CD1c-positive myeloid dendritic cell (primary cell): ENCODE measurements at regions not wholly inside any gene's neighbourhood (a gene's known extent, or its start where the extent isn't known, plus 50 kb on each side); places are given as distances from the start of the nearest gene placed in this dataset.

Source experiments
- DNase-seq: peaks from one replicate; pipeline ENCODE4 v3.0.0-alpha.2; 2016; ENCODE audit errors: extremely low spot score

GRCh38 chr12:126684703-126685102 is 1582.3 kb upstream of the TMEM132C start:
- no peak for DNase-seq

- DNase-seq: no peak
These were observed 1581.3 kb upstream of the TMEM132C start for GRCh38 chr12:126685636-126686035.

GRCh38 chr12:126688556-126688955 is 1578.4 kb upstream of the TMEM132C start:
- DNase-seq: no peak

GRCh38 chr12:126700096-126700495 is 1566.9 kb upstream of the TMEM132C start:
- no peak for DNase-seq

DNA sequence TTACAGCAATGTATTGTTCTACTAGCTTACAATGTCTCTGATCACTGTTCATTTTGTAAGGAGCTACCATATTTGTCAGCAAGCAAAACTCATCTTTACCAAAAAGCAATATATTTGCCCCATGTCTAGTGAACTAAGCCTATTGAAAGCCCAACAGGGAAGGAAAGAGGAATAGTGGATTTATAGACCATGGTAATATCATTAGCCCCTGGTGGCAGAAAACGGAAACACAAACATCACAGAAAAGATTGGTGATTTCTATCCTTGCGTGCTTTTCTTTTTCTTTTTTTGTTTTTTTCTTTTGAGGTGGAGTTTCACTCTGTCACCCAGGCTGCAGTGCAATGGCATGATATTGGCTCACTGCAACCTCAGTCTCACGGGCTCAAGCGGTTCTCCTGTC is 1562.4 kb upstream of the TMEM132C start:
- no peak for DNase-seq

DNA sequence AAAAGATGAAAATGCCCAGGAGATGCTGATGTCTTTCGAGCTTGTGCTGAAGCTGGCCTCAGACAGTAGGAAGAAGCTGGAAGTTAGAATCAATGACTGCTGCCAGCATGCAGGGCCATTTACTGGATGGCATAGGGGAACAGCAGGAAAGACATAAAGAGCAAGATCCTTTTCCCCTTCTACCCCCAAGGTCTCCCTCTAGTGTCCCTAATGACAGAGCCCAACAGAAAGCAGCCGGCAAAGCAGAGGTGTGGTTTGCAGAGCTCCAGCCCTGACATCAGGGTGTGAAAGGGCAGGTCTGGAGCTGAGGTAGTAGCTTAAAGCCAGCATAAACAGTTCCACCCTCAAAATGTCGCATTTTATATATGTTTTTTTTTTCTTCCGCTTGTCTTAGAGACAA is 1560.7 kb upstream of the TMEM132C start:
- DNase-seq: no peak

DNA sequence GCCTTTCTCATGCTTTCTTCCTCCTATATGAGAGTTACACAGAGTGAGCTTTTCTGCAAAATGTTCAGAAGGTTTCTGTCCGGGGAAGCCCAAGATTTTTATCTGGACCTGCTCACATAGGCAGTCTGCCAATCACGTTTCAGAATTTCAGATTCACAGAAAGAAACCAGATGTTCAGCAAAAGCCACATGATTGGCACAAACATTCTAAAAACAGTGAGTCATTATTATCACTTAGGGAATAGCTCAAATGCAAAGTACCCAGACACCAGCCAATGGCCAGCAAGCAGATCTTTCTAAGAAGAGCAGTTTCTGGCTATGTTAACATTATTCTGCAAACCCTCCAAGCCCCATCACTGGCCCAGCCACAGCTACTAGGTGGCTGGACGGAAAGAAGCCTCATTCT is 1558.5 kb upstream of the TMEM132C start:
- DNase-seq: no peak

GRCh38 chr12:126718365-126718764 is 1548.6 kb upstream of the TMEM132C start:
- DNase-seq: no peak

- no peak for DNase-seq
These were observed 1546.9 kb upstream of the TMEM132C start for GRCh38 chr12:126719912-126720705.

DNA sequence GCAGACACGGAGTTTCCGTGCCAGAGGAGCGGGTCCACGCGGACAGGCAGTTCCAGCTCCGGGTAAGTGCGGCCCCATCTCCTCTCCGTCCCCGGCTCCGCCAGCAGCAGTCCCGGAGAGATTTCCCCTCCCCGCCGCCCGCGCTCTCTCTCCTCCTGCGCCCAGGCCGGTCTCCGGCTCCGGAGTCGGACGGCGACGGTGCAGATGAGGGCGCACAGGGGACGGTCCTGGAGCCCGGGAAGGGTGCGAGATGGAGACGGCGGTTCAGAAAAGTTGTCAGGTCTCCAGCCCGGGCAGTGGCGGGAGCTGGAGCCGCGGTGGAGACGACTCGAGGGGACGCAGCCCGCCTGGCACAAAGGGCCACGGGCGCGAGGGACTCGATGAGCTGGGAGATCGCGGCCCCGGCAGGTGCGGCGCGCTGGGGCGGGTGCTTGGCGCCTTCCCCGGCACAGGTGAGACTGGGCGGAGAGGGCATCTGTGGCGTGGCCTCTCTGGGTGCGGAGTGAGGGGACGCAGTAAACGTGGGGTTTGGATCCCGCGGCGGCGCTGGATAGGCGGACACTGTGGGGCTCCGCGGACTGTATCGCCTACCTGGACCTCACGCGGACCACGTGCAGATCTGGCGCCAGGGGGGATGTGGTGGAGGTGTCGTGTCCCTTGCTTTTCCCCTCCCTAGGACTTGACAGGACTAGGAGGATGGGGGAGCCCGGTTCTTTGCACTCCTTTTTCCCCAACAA is 1540.3 kb upstream of the TMEM132C start:
- DNase-seq: no peak

DNA sequence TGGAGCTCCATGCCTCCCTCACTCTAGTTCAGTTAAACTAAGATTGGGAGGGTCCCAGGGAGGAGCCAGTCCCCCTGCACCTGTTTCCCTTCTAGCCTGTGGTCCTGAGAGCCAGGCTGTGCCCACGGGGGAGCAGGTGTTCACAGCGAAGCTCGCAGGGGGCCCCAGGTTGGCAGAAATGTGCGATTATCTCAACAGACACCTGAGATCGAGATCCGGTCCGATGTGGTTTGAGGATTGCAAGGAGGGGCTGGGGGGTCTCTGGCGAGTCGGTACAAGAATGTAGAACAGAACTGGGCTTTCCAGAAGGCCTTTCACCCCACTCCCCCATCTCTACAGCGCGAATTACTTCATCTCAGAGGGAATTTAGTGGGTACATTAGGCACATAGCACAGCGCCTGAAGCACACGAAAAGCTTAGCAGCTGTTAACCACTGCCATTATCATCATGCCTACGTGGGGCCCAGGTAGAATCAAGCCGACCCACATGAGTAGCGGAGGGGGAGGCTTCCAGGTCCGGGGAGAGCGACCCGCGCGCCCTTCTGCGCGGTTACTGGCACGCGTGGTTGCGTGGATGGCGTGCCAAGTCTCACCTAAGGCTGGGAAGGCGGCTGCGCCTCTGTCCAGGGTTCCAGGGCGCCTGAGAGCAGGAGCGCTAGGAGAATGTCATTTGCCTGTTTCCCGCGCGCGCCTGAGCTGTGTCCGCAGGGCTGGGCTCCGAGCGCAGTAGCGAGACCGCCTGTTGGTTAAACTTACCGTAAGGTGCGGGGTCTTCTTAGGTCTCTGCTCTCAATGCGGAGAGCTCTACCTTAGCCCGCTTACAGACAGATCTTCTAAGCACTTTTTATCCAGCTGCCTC is 1539.5 kb upstream of the TMEM132C start:
- no peak for DNase-seq

- DNase-seq: no peak
These were observed 1532.7 kb upstream of the TMEM132C start for GRCh38 chr12:126734296-126734695.

DNA sequence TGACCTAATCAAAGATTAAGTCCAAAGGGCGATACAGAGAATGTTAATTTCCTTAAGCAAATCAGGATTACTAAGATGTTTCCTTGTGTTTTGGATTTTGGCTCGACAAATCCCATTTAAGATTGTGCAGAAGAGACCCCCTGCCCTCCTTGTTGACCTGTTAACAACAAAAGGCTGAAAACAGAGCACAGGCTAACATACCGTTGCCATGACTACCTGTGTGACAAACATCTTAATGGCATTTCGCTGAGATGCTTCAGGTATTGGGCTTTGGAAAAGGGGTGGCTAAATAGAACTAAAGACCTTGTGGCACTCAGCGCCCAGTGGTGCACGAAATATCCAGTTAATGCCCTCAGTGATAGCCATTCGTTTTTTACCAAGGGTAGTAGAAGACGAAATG is 1532.3 kb upstream of the TMEM132C start:
- no peak for DNase-seq

- DNase-seq: no peak
These were observed 1525.3 kb upstream of the TMEM132C start for GRCh38 chr12:126741536-126742240.

GRCh38 chr12:126742241-126742641 is 1524.7 kb upstream of the TMEM132C start:
- no peak for DNase-seq

DNA sequence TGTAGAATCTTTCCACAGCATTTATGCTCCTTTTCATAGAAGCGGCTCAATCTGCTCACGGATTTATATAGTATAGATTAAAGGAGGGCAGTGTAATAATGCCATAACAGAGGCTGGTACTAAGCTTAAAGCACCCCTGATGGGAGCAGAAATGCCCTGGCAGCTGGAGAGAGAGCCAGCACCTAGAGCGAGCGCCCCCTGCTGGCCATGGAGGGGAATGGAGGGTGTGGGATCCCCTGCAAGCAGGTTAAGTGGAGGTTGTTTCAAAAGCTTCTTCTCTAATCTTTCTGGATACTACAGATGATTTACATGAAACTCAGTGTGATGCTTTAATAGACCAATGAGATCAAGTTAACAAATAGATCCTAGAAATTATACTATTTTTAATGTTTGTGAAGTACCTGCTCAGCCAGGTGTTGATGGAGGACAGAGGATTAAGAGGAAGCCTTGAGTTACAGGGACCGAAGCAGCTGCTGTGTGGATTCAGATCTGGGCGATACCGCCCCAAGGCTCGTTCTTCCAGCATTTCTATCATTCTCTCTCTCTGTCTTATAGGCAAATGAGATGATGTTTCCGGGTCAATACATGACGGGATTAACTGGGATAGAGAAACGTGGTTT is 1519.3 kb upstream of the TMEM132C start:
- DNase-seq: peak; percentile 31

- no peak for DNase-seq
These were observed 1514.9 kb upstream of the TMEM132C start for GRCh38 chr12:126752021-126752420.

- no peak for DNase-seq
These were observed 1509.6 kb upstream of the TMEM132C start for GRCh38 chr12:126757326-126757725.

DNA sequence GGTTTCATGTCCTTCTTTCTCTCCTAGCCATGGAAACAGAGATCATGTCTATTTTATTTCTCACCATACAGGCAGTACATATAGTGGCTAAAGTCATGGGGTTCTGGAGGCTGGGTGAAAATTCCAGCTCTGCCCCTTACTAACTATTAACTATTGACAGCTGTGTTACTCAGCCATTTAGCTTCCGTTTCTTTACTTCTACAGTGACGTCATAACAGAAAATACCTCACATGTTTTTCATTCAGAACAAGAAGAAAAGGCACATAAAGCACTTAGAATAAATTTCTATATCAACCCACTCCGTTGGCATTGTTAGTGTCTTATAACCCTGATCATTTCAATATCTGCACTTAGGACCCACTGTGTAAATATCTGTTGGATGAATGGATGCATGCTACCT is 1506.9 kb upstream of the TMEM132C start:
- DNase-seq: no peak

DNA sequence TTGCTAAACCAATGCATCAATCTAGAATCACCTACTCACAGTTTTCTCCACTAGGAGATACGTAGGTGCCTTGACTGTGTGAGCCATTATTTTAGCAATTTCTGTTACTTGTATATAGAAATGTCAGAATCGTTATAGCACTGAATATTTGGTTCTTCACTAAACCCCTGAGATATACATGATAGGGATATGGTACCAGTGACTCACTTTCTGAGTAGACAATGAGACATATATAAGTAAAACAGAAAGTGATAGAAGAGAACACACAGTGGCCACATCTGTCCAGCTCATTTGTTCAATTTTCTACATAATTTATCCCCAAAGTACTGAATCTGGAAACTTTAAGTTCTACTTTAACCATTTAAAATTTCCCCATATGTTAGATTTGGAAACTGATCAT is 1505.5 kb upstream of the TMEM132C start:
- no peak for DNase-seq

DNA sequence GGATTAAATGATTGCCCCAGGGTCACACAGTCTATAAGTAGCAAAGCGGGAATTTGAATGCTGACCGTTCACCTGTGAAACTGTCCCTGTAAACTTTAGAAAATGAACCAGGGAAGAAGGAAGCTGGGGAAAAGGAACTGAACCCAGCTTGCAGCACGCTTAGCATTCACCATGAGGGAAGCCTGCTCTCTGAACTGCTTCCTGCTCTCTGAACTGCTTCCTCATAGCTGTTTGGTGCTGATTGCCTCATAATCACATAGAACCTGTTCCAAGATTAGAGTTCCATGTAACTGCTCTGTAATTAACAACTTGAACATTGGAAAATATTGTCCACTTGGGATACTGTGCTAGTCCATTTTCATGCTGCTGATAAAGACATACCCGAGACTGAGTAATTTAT is 1504.8 kb upstream of the TMEM132C start:
- no peak for DNase-seq
